Activated T-cell treated with anti-CD3 and anti-CD28 coated beads for 48 hours (primary cell): ENCODE measurements at regions not wholly inside any gene's neighbourhood (a gene's known extent, or its start where the extent isn't known, plus 50 kb on each side); places are given as distances from the start of the nearest gene placed in this dataset.

Experiments used
- DNase-seq: peaks from one replicate; pipeline ENCODE4 v3.0.0-alpha.2; 2020; ENCODE audit warnings: low read depth

DNA sequence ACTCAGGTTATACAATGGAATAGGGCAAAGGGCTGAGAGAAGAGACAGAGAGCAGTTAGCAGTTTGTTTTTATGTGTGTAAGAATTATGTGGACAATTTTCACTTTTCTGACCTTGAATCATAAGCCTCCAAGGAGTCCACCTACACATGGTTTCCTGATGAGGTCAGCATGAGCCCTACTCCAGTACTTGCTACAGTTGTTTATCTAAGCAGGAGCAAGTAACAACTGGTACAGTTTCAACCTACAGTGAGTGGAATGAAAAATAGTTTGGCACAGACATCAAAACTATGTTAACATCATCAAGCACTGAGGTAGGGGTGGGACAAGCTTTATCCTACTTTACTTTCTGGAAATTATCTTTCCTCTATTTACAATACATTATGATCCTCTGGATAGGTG is 426.7 kb upstream of the ID4 start:
- no peak for DNase-seq

DNA sequence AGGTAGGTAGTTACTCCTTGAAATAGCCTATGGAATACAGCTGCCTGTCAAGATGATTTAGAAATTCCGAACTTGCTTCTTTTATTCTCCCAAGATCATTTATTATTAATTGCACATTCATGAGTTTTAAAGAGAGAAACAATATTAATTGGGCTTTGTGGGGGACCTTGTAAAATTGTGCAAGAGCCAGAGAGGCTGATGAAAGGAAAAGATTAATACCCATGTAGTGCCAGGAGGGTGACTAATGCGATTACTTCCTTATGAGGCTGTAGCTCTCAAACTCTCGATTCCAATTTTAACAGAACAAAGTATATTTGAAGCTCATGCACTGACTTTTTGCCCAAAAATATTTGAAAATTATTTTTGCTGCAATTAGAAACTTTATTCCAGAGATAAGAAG is 423.8 kb upstream of the ID4 start:
- no peak for DNase-seq

DNA sequence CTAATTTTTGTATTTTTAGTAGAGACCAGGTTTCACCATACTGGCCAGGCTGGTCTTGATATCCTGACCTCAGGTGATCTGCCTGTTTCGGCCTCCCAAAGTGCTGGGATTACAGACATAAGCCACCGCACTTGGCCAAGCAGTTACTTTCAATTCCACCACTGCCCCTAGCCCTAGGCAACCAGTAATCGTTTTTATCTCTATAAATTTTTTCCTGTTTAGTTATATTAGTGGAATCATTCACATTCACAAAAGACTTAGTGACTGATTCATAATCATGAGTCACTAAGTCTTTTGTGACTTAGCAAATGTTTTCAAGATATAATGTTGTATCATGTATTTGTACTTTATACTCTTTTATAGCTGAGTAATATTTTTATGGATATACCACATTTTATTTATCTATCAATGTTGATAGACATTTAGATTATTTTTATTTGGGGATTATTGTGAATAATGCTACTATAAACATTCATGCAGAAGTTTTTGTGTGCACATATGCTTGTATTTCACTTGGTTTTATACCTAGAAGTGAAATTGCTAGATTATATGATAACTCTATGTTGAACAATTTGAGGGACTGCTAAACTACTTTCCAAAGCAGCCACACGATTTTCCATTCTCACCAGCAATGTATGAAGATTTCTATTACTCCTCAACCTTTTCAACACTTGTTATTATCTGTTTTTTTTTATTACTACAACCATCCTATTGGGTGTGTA is 421.4 kb upstream of the ID4 start:
- DNase-seq = no peak

DNA sequence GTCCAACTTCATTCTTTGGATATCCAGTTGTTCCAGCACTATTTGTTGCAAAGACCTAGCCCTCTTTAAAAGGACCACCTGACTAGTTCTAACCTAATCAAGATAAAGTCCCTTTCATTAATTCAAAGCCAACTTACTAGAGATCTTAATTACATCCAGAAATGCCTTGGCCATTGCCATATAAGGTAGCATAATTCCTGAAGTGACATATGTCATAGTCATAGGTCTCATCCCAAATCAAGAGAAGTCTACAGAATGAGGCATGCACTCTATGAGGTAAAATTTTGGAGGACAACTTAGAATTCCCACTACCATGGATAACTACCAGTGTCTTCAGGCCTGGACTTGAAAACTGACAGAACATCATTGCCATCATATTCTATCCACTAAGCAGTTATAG is 420.4 kb upstream of the ID4 start:
- DNase-seq = no peak

DNA sequence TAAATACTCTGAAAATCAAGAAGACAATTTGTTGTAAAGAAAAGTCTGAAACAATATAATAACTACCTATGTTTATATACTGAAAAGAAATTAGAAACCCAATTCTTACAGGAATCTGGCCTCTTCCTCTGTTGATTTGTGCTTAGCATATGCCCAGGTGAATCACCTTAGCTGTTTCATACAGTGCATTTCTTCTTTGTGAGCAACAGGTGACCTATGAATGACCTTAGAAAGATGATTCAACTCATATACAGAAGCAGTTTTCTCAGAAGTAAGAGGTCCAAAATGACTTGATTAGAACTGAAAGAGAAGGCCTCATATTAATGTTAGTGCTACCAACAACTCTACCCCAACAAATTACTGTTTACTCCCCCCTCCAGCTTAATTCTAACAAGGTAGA is 419.5 kb upstream of the ID4 start:
- no peak for DNase-seq

DNA sequence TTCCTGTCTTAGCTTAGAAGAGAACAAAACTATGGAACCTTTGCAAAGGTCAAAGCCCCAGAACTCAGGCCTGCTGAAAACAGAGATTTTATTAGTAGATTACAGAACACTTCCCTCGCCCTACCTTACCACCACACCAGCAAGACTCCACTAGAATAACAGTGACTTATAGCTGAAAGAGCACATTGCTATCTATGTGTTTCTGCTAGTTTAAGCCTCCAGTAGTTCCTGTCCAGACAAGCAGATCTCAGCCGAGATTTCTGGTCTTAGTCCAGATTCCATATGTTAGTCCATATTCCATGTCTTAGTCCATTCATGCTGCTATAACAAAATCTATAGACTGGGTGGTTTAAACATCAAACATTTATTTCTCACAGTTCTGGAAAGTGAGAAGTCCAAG is 412.3 kb upstream of the ID4 start:
- DNase-seq = no peak

DNA sequence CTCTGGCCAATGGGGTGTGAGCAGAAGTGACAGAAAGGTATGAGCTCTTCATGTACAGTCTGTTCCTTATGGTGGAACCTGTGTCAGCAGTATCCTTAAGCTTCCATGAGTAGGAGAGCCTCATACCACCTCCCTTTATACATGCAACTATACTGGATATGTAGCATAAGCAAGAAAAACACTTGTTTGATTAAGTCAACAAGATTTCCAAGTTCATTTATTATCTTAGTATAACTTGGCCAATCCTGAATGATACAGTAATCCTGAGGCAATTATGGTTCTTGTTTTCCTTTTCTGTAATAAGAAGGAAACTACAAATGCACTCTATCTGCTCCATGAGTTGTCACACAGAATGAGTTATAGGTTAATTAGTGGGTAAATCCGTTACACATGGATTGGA is 409.6 kb upstream of the ID4 start:
- DNase-seq = no peak

DNA sequence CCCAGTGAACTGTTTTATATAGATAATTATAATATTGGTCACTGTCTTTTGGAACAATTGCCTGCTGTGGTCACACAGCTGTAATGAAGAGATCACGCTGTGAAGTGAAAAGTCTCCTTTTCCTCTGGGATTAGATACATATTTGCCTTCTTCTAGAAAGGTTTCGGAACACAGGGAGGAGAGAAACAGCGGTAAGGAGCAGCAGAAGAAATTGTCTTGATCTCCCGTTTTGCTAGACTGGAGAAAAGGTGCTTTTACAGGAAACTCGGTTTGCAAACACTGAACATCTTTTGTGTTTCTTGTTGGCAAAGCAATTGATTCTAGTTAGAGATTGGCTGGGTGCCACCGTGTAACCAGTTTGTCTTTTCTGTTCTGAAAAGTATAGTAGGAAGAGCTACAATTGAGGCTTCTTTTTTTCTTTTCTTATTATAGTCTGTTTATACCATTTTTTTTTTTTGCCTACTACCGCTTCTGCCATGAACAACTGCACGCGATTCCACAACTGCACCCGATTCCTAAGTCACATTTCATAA is 404.1 kb upstream of the ID4 start:
- DNase-seq = no peak

DNA sequence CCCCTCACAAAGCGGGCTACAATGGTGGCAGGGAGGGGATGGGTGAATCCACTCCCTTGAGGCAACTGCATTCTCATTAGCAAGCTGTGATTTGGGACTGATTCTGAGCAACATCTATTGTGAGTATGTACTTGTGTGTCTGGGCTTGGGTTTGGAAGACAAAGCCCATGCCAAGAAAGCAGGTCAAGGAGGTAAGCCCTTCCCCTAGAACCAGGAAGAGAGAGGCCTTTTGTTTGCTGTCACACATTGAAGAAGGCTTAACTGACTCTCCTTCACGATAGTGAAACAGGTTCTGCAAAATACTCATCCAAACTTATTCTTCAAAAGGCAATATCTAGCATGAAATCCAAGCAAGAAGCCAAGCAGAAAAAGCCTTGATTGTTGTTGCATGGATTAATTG is 403.1 kb upstream of the ID4 start:
- DNase-seq = no peak

DNA sequence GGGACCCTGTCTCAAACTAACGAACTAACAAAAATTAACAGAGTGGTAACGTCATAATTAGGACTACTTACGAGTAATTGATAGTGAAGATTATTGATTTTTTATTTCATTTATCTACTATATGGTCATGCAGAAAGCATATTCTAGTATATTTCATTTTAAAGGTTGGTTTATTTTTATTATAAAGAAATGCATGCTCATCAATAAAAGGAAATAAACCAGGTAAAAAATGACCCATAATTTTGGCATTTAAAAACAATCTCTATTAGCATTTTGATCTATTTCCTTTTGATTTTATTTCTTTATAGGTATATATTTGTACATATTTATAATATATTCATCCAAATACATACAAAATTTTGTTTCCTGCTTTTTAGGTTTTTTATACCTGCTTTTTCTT is 401.4 kb upstream of the ID4 start:
- DNase-seq = no peak

DNA sequence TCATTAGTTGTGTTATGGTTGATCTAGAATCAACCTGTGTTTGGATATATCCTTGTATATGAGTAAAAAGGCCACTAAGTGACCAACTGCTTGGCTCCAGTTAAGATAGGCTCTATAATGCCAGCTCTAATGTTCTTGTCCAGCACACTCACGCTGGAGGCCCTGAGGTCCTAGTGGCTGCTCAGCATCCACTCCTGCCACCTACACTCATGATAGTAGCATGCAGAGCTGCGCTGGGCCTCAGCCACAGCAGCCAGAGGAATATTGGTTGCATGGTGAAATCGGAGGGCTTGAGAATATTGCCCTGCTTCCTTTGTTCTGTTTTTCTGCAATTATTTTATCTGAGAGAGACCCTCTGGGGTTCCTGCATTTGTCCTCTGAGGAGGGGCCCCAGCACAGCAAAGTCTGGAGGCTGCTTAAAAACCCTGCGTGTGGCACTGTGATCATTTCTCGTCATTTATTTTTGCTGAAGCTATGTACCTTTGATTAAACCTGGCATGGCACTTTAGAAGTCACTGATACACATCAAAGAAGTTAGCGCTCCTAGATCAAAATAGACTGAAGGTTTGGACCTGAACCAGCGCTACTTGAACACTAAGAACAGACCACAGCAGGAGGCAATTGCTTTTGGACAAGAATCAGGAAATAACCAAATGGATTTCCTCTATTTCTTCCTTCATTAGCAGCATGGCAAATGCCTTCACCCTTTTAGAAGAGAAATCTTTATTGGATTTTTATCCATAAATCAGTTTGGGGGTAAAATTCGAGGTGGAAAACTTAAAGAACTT is 398.4 kb upstream of the ID4 start:
- DNase-seq = no peak

DNA sequence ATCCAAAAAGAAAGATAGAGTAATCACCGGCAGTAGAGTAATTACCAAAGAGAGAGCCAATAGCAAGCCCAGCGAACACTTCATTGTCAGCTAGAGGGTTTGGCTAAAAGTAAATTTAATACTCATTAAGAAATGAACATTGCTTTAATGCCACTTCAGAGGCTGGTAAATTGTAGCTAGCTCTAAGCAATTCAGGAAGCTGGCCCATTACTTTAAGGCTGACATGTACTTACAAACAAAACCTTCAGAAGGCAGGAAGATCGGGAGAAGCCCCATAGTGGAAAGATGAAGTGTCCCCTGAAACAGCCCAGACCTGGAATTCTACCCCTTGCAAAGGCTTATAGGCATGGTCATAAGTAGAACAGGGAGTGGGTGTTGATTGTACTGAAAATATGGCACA is 396.6 kb upstream of the ID4 start:
- no peak for DNase-seq

DNA sequence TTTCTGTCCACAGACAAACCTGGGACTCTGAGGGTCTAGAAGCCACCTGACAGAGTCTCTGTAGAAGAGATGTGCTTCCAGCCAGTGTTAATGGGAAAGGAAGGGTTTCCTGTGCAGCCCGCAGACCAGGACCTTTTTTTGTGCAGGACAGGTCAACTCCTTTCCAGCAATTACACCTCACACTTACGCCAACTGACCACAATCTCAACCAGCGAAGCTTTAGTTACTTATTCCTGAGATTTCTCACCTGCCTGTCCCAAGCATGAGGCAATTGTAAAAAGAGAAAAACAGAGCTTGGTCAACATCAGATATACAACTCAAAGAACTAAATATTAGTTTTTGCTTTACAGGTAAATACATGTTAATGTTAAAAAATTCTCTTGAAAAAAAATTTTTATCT is 393.8 kb upstream of the ID4 start:
- no peak for DNase-seq

DNA sequence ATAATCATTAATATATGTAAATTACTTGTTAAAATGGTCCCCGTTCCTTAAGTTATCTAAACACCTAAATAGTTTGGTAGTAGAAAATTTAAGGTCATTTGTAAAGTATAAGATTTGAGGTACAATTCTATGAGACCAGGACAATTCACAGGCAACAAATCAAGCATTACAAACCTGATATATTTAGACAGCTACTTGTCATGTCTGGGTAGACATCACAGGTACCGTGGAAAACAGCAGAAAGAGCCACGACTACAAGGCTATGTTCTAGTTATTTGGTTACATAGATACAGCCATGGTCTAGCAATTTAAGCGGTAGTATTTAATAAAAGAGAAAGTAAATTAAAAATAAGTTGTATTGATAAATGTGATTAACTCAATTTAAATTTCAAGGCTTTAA is 393.1 kb upstream of the ID4 start:
- DNase-seq = no peak

DNA sequence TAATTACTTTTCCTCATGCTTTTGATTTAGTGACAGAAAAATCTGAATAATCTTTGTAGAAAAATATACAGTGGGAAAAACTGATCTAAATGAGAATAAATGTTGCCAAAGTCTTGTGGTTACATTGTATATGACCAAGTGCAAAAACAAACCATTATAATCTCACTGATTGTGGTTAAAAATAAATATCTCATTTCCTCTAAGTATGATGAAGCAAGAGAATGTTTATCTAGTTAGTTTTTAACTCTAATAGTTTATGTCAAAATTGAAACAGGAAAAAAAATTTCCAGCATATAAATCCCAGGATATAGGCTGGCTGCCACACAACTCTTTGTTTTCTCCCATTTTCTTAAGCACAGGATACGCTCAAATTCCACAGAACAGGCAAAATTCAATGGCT is 392.7 kb upstream of the ID4 start:
- DNase-seq = no peak

DNA sequence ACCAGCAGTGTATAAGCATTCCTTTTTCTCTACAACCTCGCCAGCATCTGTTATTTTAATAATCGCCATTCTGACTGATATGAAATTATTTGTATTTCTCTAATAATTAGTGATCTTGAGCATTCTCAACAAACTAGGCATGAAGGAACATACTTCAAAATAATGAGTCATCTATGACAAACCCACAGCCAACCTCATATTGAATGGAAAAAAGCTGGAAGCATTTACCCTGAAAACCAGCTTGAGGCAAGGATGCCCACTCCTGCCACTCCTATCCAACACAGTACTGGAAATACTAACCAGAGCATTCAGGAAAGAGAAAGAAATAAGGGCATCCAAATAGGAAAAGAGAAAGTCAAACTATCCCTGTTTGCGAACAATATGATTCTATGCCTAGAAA is 390.6 kb upstream of the ID4 start:
- DNase-seq = no peak

DNA sequence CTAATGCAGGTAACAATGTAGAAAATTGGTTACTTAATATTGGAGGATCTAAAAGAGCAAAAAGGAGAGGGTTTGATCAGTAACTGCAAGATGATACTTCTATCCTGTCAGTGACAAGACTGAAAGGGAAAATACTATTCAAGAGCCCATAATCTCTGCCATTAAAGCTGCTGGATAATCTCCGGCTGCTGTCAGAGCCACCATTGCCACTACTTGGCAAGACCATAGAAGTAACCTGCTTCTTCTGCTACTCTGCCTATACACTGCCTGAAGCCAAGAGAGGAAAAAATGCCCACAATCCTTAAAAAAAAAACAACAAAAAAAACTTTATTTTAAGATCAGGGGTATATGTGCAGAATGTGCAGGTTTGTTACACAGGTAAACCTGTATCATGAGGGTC is 386.5 kb upstream of the ID4 start:
- no peak for DNase-seq

DNA sequence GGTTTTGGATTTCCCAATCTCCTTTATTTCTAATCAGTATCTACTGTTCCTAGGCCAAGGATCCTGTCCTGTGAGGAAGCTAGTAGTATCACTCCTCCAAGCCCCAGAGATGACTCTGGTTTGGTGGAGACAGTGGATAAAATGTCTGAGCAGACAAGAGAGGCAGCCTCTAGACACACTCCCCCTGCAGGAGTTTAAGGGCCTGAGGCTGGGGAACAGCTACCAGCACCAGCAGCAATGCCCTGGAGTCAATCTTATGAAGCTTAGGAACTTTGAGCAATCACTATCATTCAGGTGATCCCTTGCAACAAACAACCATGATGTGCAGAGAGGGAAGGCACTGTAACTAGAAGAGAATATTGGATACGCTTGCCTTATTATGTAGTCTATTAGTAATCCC is 384.7 kb upstream of the ID4 start:
- DNase-seq = no peak

DNA sequence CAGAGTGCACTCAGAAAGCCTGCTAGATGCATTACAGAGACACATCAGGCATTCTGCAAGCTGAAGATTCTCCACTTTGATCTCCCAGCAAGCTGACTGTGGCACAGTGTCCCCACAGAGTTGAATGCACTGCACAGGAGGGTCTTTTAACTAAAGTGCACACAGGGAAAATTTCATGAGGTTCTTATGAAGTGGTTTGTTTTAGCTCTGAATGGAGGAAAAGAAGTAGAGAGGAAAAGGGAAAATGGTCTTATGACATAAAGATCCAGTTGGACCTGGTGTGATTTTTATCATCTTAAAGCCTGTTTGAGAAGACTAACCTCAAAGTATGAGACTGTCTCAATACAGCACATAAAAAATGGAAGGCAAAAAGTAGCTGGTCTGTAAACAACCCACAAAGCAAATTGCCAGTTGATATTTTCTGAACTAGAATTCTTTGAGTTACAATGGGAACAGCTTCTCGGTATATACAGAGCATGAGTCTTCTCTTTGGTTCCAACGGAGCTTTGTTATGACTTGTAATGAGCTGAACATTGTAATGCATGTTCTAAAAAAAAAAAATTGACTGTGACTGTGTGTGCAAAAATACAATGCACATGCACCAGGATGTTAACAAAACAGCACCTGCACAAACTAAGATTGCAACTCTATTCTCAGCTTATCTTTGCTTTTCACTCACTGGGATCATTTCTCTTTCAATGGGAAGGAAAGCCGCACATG is 383.0 kb upstream of the ID4 start:
- no peak for DNase-seq

DNA sequence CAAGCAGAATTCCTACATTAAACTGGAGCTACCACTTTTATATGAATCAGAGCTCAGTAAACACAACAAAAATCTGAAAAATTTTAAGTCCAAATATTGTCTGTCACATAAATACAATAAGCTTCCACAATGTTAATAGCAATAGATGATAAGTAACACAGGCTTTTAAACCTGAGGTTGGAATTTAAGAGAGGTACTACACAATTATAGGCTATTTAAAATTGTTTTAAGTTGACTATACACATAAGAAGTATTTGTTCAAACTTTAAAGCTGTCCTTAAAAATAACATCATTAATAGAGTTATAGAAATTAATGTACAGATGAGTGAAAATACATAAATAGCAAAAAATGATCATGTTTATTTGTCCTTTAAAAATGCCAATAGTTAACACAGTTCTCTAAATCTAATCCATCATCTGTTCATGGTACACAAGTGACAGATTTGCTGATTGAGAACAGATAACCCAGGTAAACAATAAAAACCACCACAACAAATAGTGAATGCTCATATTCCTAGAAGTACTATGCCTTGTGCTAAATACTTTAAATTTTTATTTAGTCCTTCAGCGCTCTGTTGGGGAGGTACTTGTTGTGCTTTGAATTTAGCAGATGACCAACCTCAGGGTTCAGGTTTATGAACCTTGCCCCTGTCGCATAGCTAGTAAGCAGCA is 382.3 kb upstream of the ID4 start:
- DNase-seq = no peak

DNA sequence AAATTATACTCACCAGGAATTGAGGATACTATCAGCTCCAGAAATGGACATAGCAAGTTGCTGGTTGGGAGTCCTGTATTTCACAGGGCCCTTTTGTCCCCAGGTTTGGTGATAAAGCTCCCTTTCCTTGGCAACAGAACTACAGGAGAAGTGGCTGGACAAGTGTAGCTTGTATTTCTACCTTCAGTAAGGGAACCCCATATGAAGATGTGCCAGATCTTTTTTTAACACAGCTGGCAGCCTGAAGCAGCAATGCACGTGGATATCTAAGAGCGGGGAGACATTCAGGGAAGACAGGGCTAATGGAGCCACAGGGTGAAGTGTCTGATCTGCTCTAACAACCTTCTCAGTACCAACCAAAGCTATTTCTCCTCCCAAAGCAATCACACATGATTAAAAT is 373.9 kb upstream of the ID4 start:
- no peak for DNase-seq

DNA sequence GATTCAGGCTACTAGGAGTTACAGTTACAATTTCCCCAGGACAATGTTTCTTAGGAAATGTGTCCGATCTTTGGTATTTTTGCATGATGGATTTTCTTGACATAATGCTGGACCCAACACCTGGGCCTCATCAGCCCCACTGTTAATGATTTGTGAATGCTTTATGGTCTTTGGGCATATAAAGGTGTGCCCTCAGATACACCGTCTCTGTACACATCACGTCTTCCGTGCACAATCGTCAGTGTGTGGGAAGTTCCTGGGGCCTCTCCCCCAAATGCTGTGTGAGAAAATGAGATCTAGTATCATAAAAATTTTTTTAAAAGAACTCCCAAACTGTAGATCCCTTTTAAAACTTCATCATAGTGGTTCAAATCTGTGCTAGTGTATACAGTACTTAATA is 373.2 kb upstream of the ID4 start:
- no peak for DNase-seq

DNA sequence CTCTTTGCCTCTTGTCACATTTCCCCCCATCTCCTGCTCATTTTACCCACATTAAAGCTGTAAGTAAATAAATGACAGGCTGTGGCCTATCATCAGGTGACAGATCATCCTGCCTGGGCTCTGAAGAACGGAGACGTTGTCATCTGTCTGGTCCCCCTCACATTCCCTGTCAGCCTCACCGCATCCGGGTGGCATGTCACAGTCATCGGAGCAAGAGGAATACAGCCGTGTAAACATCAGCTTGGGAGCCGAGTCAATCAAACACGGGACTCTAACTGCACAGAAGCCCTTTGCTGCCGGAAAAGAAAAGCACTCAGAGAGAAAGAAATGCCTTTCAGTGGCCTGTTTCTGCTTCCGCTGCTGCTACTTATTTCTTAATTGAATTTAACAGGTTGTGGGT is 371.9 kb upstream of the ID4 start:
- no peak for DNase-seq
